H1 (cell line): ENCODE measurements at regions not wholly inside any gene's neighbourhood (a gene's known extent, or its start where the extent isn't known, plus 50 kb on each side); places are given as distances from the start of the nearest gene placed in this dataset.
A peak's percentile ranks its signal among the peaks of the same experiment; 100 is the strongest.

ENCODE experiments used
- CTCF ChIA-PET: fragments of 300-600 bp; sonication (Branson Sonifier 250); formaldehyde crosslinking; loops from one replicate; lab custom pipeline; 2021; ENCODE audit not compliant: partially characterized antibody; lab: Charles Lee
- POLR2A ChIA-PET: fragments of 300-600 bp; sonication (Branson Sonifier 250); formaldehyde crosslinking; loops from one replicate; lab custom pipeline; 2021; ENCODE audit warnings: inconsistent platforms; ENCODE audit not compliant: partially characterized antibody; lab: Charles Lee
- DNase-seq, 2 experiments: peaks; one replicate each; pipeline versions ENCODE4 v3.0.0 to v3.0.0-alpha.2; 2010 to 2022; ENCODE audit warnings: low spot score in 2 of 2, low read depth in 1 of 2, mixed read lengths in 1 of 2
- FAIRE-seq: peaks from 2 replicates; lab custom pipeline; 2011; peaks lifted over from hg19 to GRCh38; lab: Jason Lieb, UNC
- H2AFZ ChIP-seq: 2 replicates; pipeline ENCODE4 v1.8.1; 2012; ENCODE audit warnings: low read length, inconsistent platforms
- H2AK5ac ChIP-seq: 2 replicates; pipeline ENCODE4 v1.6.1; 2013; ENCODE audit warnings: low read depth, low read length
- H2BK120ac ChIP-seq: replicated peaks from 2 replicates; pipeline ENCODE3; 2013; ENCODE audit warnings: low read depth, low read length, inconsistent platforms
- H2BK12ac ChIP-seq: 2 replicates; pipeline ENCODE4 v1.6.1; 2013; ENCODE audit warnings: low read depth, low read length
- H2BK15ac ChIP-seq: 2 replicates; pipeline ENCODE4 v1.6.1; 2013; ENCODE audit warnings: low read length
- H2BK20ac ChIP-seq: 2 replicates; pipeline ENCODE4 v1.6.1; 2013; ENCODE audit warnings: low read length
- H2BK5ac ChIP-seq: 2 replicates; pipeline ENCODE4 v1.6.1; 2013; ENCODE audit warnings: low read depth, low read length
- H3K14ac ChIP-seq: 2 replicates; pipeline ENCODE4 v1.6.1; 2013; ENCODE audit warnings: inconsistent platforms; ENCODE audit not compliant: insufficient read length
- H3K18ac ChIP-seq: 2 replicates; pipeline ENCODE4 v1.6.1; 2013; ENCODE audit warnings: low read length; ENCODE audit errors: extremely low read depth
- H3K23ac ChIP-seq: 2 replicates; pipeline ENCODE4 v1.6.1; 2013; ENCODE audit warnings: inconsistent platforms; ENCODE audit not compliant: insufficient read length
- H3K23me2 ChIP-seq: 2 replicates; pipeline ENCODE4 v1.6.1; 2013; ENCODE audit warnings: low read depth, low read length
- H3K27ac ChIP-seq: 2 replicates; pipeline ENCODE4 v1.6.1; 2011; ENCODE audit warnings: low read depth, low read length, inconsistent platforms
- H3K27me3 ChIP-seq, 4 experiments: replicated peaks in 1 of 4; 1 replicate in 1 of 4; 2 replicates in 3 of 4; pipeline versions ENCODE4 v1.6.1 to v1.8.1; 2011 to 2013; ENCODE audit warnings: low read length in 3 of 4, mild to moderate bottlenecking in 3 of 4, inconsistent platforms in 2 of 4, mixed read lengths in 2 of 4, moderate library complexity in 1 of 4; ENCODE audit not compliant: control insufficient read depth in 3 of 4, insufficient read depth in 3 of 4; ENCODE audit errors: extremely low read depth in 1 of 4
- H3K36me3 ChIP-seq, 4 experiments: 2 replicates each; pipeline versions ENCODE4 v1.6.1 to v1.8.1; 2011 to 2013; ENCODE audit warnings: mild to moderate bottlenecking in 4 of 4, low read length in 3 of 4, moderate library complexity in 2 of 4, control low read depth in 1 of 4, inconsistent platforms in 1 of 4; ENCODE audit not compliant: insufficient read depth in 4 of 4, control insufficient read depth in 2 of 4
- H3K4ac ChIP-seq: replicated peaks from 2 replicates; pipeline ENCODE3; 2013; ENCODE audit warnings: low read length, low read depth, mixed read lengths, inconsistent platforms; ENCODE audit not compliant: insufficient read length
- H3K4me1 ChIP-seq, 4 experiments: replicated peaks in 1 of 4; 1 replicate in 1 of 4; 2 replicates in 3 of 4; pipeline versions ENCODE4 v1.6.1 to v1.8.1; 2011 to 2013; ENCODE audit warnings: low read length in 3 of 4, inconsistent platforms in 2 of 4, mixed read lengths in 1 of 4; ENCODE audit not compliant: insufficient read depth in 4 of 4, control insufficient read depth in 3 of 4
- H3K4me2 ChIP-seq, 2 experiments: 2 replicates each; pipeline versions ENCODE4 v1.6.1 to v1.8.1; 2011 to 2013; ENCODE audit warnings: low read depth in 2 of 2, low read length in 2 of 2, control low read depth in 1 of 2, inconsistent platforms in 1 of 2, mild to moderate bottlenecking in 1 of 2; ENCODE audit not compliant: insufficient read depth in 1 of 2
- H3K4me3 ChIP-seq, 4 experiments: fragments of 200-600, 300-600 bp in 1 of 4; sonication (generic), shearing (Covaris generic), sonication (Bioruptor Twin) in 1 of 4; 2 replicates each; pipeline versions ENCODE4 v1.5.1 to v1.8.1; 2011 to 2016; ENCODE audit warnings: low read length in 4 of 4, low read depth in 3 of 4, control low read depth in 2 of 4, inconsistent platforms in 2 of 4, mild to moderate bottlenecking in 2 of 4, mixed read lengths in 1 of 4, moderate library complexity in 1 of 4; ENCODE audit not compliant: insufficient read depth in 2 of 4; ENCODE audit errors: extremely low read depth in 1 of 4
- H3K56ac ChIP-seq: replicated peaks from 2 replicates; pipeline ENCODE3; 2013; ENCODE audit warnings: low read depth, mild to moderate bottlenecking, mixed read lengths, low read length, inconsistent platforms; ENCODE audit not compliant: insufficient read length
- H3K79me1 ChIP-seq: 2 replicates; pipeline ENCODE4 v1.6.1; 2013; ENCODE audit warnings: low read depth, low read length, control low read depth
- H3K79me2 ChIP-seq, 2 experiments: 2 replicates each; pipeline versions ENCODE4 v1.6.1 to v1.8.1; 2012 to 2013; ENCODE audit warnings: low read length in 2 of 2, mild to moderate bottlenecking in 2 of 2, inconsistent platforms in 1 of 2; ENCODE audit not compliant: insufficient read depth in 2 of 2, control insufficient read depth in 1 of 2
- H3K9ac ChIP-seq, 4 experiments: replicated peaks in 1 of 4; 1 replicate in 1 of 4; 2 replicates in 3 of 4; pipeline versions ENCODE4 v1.6.1 to v1.8.1; 2011 to 2013; ENCODE audit warnings: low read depth in 3 of 4, low read length in 3 of 4, control low read depth in 2 of 4, mild to moderate bottlenecking in 2 of 4, moderate library complexity in 2 of 4, inconsistent platforms in 1 of 4; ENCODE audit errors: extremely low read depth in 1 of 4
- H3K9me3 ChIP-seq, 2 experiments: 2 replicates each; pipeline versions ENCODE4 v1.6.1 to v1.8.1; 2012 to 2013; ENCODE audit warnings: mild to moderate bottlenecking in 2 of 2, moderate library complexity in 2 of 2, control low read depth in 1 of 2, inconsistent platforms in 1 of 2, low read depth in 1 of 2, low read length in 1 of 2, mixed read lengths in 1 of 2; ENCODE audit not compliant: insufficient read depth in 2 of 2
- H4K20me1 ChIP-seq, 2 experiments: replicated peaks in 1 of 2; 2 replicates each; pipeline versions ENCODE3 to v1.8.1; 2011 to 2013; ENCODE audit warnings: inconsistent platforms in 2 of 2, low read length in 2 of 2, mild to moderate bottlenecking in 1 of 2; ENCODE audit not compliant: insufficient read depth in 2 of 2, control insufficient read depth in 1 of 2
- H4K5ac ChIP-seq: 2 replicates; pipeline ENCODE4 v1.6.1; 2013; ENCODE audit warnings: low read length, low read depth, mixed read lengths, inconsistent platforms; ENCODE audit not compliant: insufficient read length
- H4K8ac ChIP-seq: 2 replicates; pipeline ENCODE4 v1.8.0; 2013; ENCODE audit warnings: mild to moderate bottlenecking, moderate library complexity, low read length, inconsistent platforms; ENCODE audit not compliant: insufficient read depth; ENCODE audit errors: extremely low read depth
- H4K91ac ChIP-seq: replicated peaks from 2 replicates; pipeline ENCODE3; 2013; ENCODE audit warnings: low read length, mixed read lengths, inconsistent platforms; ENCODE audit not compliant: insufficient read length
- BCL11A ChIP-seq, 2 experiments: IDR thresholded peaks; one replicate each; pipeline ENCODE4 v1.6.1; 2011; ENCODE audit warnings: low read depth in 2 of 2, low read length in 2 of 2, mild to moderate bottlenecking in 2 of 2
- BRCA1 ChIP-seq: IDR thresholded peaks from 2 replicates; pipeline ENCODE4 v1.6.1; 2012; ENCODE audit warnings: low read depth, low read length, improper control_type of control experiment
- CBX8 ChIP-seq: fragments of 300-800, 300-1000 bp; sonication (generic); IDR thresholded peaks from 2 replicates; pipeline ENCODE4 v1.7.1; 2016; ENCODE audit warnings: low read depth, low read length, borderline replicate concordance
- CHD2 ChIP-seq: IDR thresholded peaks from 2 replicates; pipeline ENCODE4 v1.6.1; 2012; ENCODE audit warnings: low read length, improper control_type of control experiment
- EGR1 ChIP-seq: IDR thresholded peaks from 2 replicates; pipeline ENCODE4 v1.6.1; 2011; ENCODE audit warnings: low read depth, low read length, borderline replicate concordance
- NANOG ChIP-seq: IDR thresholded peaks from 2 replicates; pipeline ENCODE4 v1.6.1; 2011; ENCODE audit warnings: low read length, low read depth, mild to moderate bottlenecking, inconsistent platforms; ENCODE audit not compliant: insufficient read depth, poor library complexity, severe bottlenecking
- POLR2A ChIP-seq, 2 experiments: IDR thresholded peaks; 1 replicate in 1 of 2; 2 replicates in 1 of 2; pipeline ENCODE4 v1.6.1; 2011; ENCODE audit warnings: low read depth in 2 of 2, low read length in 2 of 2, mild to moderate bottlenecking in 2 of 2; ENCODE audit errors: control extremely low read depth in 1 of 2
- POU5F1 ChIP-seq: IDR thresholded peaks from 2 replicates; pipeline ENCODE4 v1.6.1; 2011; ENCODE audit warnings: low read depth, mild to moderate bottlenecking, low read length, moderate library complexity
- SIN3A ChIP-seq, 2 experiments: IDR thresholded peaks in 1 of 2; conservative IDR thresholded peaks in 1 of 2; 2 replicates each; pipeline ENCODE4 v1.6.1; 2011 to 2012; ENCODE audit warnings: low read length in 2 of 2, improper control_type of control experiment in 1 of 2, low read depth in 1 of 2, mild to moderate bottlenecking in 1 of 2
- SIX5 ChIP-seq: IDR thresholded peaks from 2 replicates; pipeline ENCODE4 v1.6.1; 2011; ENCODE audit warnings: mild to moderate bottlenecking, low read depth, low read length
- SUZ12 ChIP-seq: fragments of 200-600 bp; sonication (generic); IDR thresholded peaks from 2 replicates; pipeline ENCODE4 v1.6.1; 2012; ENCODE audit warnings: mild to moderate bottlenecking, inconsistent platforms, low read length, moderate library complexity, mixed read lengths
- TAF1 ChIP-seq: IDR thresholded peaks from 2 replicates; pipeline ENCODE4 v1.6.1; 2011; ENCODE audit warnings: mild to moderate bottlenecking, low read depth, low read length
- TCF12 ChIP-seq: IDR thresholded peaks from 2 replicates; pipeline ENCODE4 v1.6.1; 2011; ENCODE audit warnings: low read depth, mild to moderate bottlenecking, low read length
- WGBS, 2 experiments: shearing (Covaris generic) in 1 of 2; methylation state at CpG; one replicate each; pipeline versions ENCODE4 v1.1.6 to v1.1.7; 2013 to 2015; ENCODE audit warnings: low lambda C conversion rate in 2 of 2, mixed read lengths in 2 of 2, inconsistent platforms in 1 of 2, low coverage in 1 of 2, missing lambda C conversion rate in 1 of 2; ENCODE audit not compliant: insufficient replicate concordance in 2 of 2, insufficient coverage in 1 of 2, insufficient read length in 1 of 2; ENCODE audit errors: extremely low coverage in 1 of 2, missing lambda C conversion rate in 1 of 2; 5-methylcytosine and 5-hydroxymethylcytosine counted together

DNA sequence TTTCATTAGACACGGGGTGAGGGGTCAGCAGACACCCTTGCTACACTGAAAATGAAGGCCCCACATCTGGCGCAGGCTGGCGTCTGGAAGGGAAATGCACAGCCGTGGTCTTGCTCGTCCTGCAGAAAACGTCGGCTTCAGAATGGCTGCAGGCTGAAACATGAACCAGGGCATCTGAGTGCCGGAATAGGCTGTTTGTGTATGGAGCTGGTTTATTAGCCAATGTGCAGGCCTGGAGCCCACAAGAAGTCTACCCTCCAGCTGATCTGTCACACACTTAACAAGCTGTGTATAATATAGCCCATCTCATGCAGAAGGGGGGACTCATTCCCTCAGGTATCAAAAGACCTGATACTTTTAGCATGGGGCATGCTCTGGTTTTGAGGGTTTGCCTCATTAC lies 153.4 kb upstream of the SOX11 start:
- H3K18ac ChIP-seq = no peak overlapping the region
- no peak overlapping the region for H3K27ac ChIP-seq
- H4K8ac ChIP-seq = no peak overlapping the region; the same call in 1 of the 2 replicates
- H3K14ac ChIP-seq = no peak overlapping the region
- no peaks in the 10 kb centered on the region for H3K79me2 ChIP-seq
- H2BK15ac ChIP-seq = no peak overlapping the region
- H3K4me3 ChIP-seq = no peak overlapping the region
- H3K23ac ChIP-seq = no peak overlapping the region
- no peak for DNase-seq
- no peak overlapping the region for H3K56ac ChIP-seq
- POLR2A ChIA-PET = no interaction called here
- CTCF ChIA-PET = no interaction called here
- no peaks in the 10 kb centered on the region for H4K20me1 ChIP-seq
- H2AK5ac ChIP-seq = no peak overlapping the region
- no peaks in the 10 kb centered on the region for H3K79me1 ChIP-seq
- H3K4me1 ChIP-seq = peaks cover 2 to 12% (median 6%) of the 10 kb centered on the region in 4 experiments; a peak in 5 of 7 replicates
- no peaks in the 10 kb centered on the region; a peak in 1 of 8 replicates for H3K36me3 ChIP-seq
- H2BK120ac ChIP-seq = no peak overlapping the region
- H3K9ac ChIP-seq = no peak overlapping the region
- H4K5ac ChIP-seq = no peak overlapping the region
- H3K27me3 ChIP-seq = no peaks in the 10 kb centered on the region
- H3K9me3 ChIP-seq = peaks cover 7 to 10% of the 10 kb centered on the region in 2 experiments; a peak in 3 of 4 replicates
- TF ChIP-seq NANOG (no peak), CHD2 (no peak), SIX5 (no peak), CBX8 (no peak), EGR1 (no peak), SUZ12 (no peak), BCL11A (IDR thresholded peaks at IDR 0.05; ENCODE audit: low read depth in 2 of 2, low read length in 2 of 2) (no peak), BRCA1 (no peak), TAF1 (no peak), POU5F1 (no peak), TCF12 (no peak), POLR2A (IDR thresholded peaks at IDR 0.05; ENCODE audit: control extremely low read depth in 1 of 2, low read depth in 2 of 2, low read length in 2 of 2) (no peak), SIN3A (conservative IDR thresholded peaks at IDR 0.05 in 1 of 2, IDR thresholded peaks at IDR 0.05 in 1 of 2; ENCODE audit: low read depth in 1 of 2, low read length in 2 of 2) (no peak)
- TF ChIP-seq, all 59 proteins: peak for 0
- H2BK20ac ChIP-seq = 0 out of 2 replicates have a peak overlapping the region, but pooled peaks have one; percentile 53
- H3K4me2 ChIP-seq = peak overlapping the region in 1 of 2 experiments; percentile 66; a peak in 1 of 4 replicates
- H2BK12ac ChIP-seq = no peak overlapping the region
- H3K23me2 ChIP-seq = no peaks in the 10 kb centered on the region
- WGBS, 2 experiments = 91% methylated on average over 8 of the region's 8 CpGs; no CpG with 5 or more reads in 1 of the 2 experiments
- no peak for FAIRE-seq
- no peak overlapping the region for H2AFZ ChIP-seq
- no peak overlapping the region for H3K4ac ChIP-seq
- H2BK5ac ChIP-seq = no peak overlapping the region
- H4K91ac ChIP-seq = no peak overlapping the region
